ENCODE measurements at regions not wholly inside any gene's neighbourhood (a gene's known extent, or its start where the extent isn't known, plus 50 kb on each side); places are given as distances from the start of the nearest gene placed in this dataset.

- no peak for DNase-seq (ENCODE audit: low read depth)
Measured at GRCh38 chr4:35286434-35286833, 957.9 kb downstream of the ARAP2 start.

DNA sequence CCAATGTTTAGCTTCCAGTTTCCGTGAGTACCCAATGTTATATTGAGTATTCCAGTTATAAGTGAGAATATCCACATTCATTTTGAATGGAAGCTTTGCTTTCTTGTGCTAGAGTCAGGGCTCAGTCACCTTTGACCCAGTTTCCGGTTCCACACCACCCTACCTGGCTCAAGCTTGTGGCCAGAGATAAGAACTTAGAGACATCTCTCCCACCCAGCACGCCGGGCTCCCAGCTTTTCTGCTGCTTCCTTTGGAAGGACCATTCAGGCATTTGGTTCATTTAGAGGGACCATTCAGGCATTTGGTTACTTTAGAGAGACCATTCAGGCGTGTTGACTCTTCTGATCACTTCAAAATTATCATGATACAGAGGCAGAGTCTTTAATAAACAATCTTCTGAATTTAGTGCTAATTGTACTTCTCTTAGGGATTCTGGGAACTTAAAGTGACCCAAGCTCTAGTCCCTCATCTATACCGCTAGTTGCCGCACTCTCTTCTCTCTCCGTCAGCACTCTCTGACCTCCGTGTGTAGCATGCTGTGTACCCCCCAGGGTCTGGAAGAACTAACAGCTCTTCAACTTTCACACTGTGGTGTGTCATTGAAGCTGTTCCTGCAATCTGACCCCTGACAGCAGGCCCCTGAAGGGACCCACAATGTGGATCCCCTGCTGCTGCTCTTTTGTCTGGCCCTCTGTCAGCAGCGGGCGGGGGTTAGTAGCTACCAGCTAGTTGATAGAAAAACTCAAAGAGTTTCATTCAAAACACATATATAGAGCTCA is 943.1 kb downstream of the ARAP2 start:
- DNase-seq (ENCODE audit: low read depth): no peak

- no peak for DNase-seq (ENCODE audit: low read depth)
Measured at GRCh38 chr4:35315419-35315818, 928.9 kb downstream of the ARAP2 start.

- DNase-seq (ENCODE audit: low read depth): no peak
Measured at GRCh38 chr4:35325908-35326453, 918.3 kb downstream of the ARAP2 start.

GRCh38 chr4:35342833-35343232 is 901.5 kb downstream of the ARAP2 start:
- no peak for DNase-seq (ENCODE audit: low read depth)

- DNase-seq (ENCODE audit: low read depth): no peak
Measured at GRCh38 chr4:35347276-35347675, 897.0 kb downstream of the ARAP2 start.

DNA sequence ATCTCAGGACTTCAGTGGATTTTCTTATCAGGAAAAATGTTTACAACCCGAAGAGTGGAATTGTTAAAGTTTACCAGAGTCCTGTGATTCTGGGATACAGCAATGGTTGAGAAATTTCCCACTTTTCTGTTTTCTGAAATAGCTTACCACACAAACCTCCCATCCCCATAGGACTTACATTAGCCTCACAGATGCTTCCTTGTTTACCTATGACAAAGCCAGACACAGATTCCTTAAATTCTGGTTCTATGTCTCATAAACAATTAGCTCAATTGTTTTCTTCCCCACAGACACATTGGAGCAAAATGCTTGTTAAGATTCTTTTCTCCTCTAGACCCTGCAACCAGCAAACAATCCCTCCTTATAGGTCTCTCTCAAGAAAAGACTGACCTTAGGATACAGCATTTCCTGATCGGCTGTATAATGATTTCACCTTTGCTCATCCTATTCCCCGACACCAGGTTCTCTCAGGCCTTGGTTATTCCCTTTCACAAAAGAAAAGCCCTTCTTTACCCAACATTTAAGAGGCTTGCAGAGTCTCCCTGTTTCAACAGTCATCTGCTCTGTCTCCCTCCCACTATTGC is 886.2 kb downstream of the ARAP2 start:
- DNase-seq (ENCODE audit: low read depth): no peak

DNA sequence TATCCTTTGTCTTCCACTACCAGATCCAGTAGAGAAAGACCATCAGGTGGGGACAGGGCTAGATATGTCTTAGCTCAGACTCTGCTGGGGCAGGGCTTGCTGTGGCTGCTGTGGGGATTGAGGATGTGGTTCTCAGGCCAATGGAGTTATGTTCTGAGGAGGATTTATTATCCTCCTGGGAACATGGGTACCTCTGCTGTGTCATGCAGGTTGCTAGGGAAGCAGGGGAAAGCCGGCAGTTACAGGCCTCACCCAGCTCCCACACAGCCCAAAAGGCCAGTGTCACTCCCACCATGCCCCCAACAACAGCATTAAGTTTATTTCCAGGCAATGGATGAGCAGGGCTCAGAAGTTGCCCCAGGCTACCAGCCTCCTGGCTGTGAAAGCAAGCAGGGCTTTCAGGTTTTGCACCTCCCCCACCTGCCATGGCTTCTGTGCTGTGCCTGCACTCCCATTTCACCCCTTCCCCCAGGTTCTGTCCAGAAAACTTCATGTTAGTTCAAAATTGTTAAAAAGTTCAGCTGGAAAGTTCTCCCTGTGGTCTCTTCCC is 879.9 kb downstream of the ARAP2 start:
- no peak for DNase-seq (ENCODE audit: low read depth)

DNA sequence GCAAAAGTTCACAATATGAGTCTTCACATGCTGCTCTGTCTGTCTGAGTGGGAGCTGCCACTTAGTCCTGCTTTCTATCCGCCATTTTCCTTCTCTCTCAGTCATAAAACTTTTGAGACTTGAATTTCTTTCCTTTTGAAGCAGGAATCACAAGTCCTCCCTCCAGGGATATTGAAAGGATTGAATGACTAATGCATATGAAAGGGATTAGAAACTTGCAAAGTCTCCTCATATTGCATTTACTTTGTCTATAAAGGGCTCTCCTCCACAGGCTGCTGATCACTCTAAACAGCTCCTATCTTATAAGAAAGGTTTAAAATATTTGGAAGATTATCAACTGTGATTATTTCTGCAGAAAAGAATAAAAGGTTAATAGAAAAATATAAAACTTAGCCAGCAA is 879.1 kb downstream of the ARAP2 start:
- no peak for DNase-seq (ENCODE audit: low read depth)

DNA sequence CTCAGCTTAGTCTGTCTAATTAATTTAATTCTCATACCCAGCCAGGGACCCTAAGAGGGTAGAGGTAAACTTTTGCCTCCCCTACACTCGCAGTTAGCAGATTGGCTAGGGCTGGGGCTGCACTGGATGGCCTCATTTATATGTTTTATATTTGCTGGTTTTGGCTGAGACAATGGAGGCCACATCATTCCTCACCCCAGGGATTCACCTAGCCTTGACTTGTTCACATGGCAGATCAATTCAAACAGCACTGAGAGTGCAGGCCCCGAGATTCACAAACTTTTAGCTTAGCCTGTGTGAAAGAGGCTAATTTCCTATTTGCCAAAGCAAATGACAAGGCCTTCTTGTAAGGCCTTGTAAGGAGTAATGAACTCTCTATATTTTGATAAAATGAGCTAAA is 844.4 kb downstream of the ARAP2 start:
- DNase-seq (ENCODE audit: low read depth): no peak

GRCh38 chr4:35423104-35423503 is 821.2 kb downstream of the ARAP2 start:
- DNase-seq (ENCODE audit: low read depth): no peak

- no peak for DNase-seq (ENCODE audit: low read depth)
Measured at GRCh38 chr4:35447474-35447873, 796.8 kb downstream of the ARAP2 start.

DNA sequence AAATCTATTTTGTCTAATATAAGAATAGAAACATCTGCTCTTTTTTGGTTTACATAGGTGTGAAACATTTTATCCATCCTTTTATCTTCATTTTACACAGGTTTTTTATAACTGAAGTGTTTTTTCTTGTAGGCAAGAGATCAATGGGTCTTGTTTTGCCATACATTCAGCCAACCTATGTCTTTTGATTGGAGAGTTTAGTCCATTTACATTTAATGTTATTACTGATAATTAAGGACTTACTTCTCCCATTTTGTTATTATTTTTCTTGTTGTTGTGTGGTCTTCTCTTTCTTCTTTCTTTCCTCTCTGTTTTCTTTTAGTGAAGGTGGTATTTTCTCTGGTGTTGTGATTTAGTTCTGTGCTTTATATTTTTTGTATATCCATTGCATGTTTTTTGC is 785.3 kb downstream of the ARAP2 start:
- DNase-seq (ENCODE audit: low read depth): no peak

DNA sequence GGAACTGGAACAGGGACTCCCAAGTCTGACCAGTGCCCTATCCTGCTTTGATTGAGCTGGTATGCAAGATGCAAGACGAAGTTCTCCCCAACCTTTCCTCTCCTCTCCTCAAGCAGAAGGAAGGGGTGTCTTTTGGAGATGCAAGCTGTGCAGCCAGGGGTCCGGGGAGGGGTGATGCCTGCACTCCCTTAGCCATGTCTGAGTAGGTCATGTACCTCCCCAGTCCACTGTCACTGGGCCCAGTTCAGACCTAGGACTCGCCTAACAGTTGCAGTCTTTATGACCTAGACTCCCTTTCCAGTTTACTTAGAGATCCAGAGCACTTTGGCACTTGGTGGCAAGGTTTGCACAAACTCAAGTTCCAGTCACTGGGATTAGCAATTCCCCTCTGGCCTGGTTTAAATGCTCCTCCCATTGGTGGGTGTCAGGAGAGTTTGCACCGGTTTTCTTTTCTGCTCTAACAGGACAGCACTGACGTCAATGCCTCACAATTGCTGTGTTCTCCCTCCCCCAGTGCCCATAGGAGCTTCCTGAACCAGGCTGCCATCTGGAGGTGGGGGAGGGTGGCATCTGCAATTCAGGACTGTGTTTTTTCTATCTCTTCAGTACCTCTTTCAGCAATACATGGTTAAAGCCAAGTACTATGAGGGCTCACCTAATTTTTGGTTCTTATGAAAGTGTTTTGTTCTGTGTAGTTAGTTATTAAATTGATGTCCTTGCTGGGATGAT is 782.2 kb downstream of the ARAP2 start:
- no peak for DNase-seq (ENCODE audit: low read depth)

- DNase-seq (ENCODE audit: low read depth): no peak
Measured at GRCh38 chr4:35463251-35463952, 780.9 kb downstream of the ARAP2 start.

DNA sequence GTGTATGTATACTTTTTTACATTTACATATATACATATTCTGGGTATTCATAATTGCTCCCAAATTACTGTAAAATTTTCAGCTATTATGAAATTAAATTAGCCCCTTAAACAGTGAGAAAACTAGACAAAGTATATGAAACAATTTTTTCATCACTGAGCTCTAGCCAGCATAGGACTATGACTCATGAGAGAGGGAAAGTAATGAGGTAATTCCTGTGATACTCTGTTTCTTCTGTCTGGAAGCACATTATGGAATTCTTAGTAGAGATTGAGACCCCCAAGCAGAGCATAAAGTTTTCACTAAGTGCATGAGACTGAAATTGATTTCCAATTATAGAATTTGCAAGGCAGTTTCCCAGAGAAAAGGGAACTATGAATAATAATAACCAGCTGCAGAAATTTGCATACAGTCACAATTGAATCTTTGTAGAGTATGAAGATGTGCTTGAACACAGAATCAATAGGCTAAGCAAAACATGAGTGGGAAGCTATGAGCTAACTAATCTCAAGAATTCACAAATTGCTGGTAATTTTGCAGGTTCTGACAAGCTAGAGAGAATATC is 779.3 kb downstream of the ARAP2 start:
- no peak for DNase-seq (ENCODE audit: low read depth)

DNA sequence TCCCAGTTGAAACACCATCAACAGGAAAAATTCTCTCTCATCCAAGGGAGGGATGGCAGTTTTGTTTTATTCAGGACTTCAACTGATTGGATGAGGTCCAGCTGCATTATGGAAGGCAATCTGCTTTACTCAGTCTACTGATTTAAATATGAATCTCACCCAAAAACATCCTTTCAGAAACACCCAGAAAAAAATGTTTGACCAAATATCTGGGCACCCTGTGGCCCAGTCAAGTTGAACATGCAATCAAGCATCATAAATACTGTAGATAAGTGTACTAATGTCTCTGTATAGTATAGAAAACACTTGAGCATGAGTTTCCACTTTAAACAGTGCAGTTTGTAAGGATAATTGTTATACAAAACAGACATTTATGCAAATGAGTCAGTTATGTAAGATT is 753.2 kb downstream of the ARAP2 start:
- no peak for DNase-seq (ENCODE audit: low read depth)

DNA sequence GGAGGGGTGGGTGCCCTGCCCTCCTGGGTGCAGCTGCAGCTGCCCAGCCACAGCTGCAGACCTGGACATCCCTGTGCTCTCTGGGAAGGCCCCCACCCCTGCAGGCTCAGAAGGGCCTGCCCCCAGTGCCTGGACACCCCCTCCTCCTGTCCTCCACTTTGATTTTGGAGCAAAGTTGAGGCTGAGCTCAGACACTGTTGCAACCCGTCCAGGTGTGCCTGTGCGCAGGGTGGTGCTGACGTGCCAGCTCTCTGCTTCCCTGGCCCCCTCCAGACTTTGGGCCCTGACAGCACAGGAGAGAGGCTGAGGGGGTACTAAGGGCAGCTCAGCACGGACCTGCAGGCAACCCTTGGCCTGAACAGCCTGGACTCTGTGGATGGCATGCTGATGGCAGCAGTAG is 750.3 kb downstream of the ARAP2 start:
- DNase-seq (ENCODE audit: low read depth): no peak

GRCh38 chr4:35494955-35495354 is 749.4 kb downstream of the ARAP2 start:
- no peak for DNase-seq (ENCODE audit: low read depth)

DNA sequence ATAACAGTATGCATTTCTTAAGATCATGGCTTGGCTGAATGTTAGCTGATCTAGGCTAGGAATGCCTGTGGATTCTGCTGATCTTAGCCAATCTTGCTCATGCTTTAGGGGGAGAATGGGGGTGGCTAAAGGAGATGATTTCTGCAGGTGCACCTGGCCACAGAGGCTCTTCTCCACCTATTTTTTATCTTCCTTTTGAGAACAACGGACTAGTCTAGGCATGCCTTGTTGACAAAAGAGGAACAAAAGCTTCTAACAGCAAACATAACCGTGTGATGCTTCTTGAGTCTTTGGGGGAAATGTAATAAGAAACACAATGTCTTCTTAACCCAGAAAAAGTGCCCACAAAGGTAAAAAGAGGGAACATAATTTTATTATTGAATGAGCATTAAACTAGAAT is 743.5 kb downstream of the ARAP2 start:
- DNase-seq (ENCODE audit: low read depth): no peak

- no peak for DNase-seq (ENCODE audit: low read depth)
Measured at GRCh38 chr4:35503435-35503834, 740.9 kb downstream of the ARAP2 start.

Measured in LHCN-M2 (cell line).